Endothelial cell of umbilical vein (primary cell): ENCODE measurements at regions not wholly inside any gene's neighbourhood (a gene's known extent, or its start where the extent isn't known, plus 50 kb on each side); places are given as distances from the start of the nearest gene placed in this dataset.

ENCODE experiments used
- BruUV-seq: library from RNA; stranded (reverse); fragments of 400-500 nt; replicated peaks from 2 replicates; lab custom pipeline; 2021; lab: Mats Ljungman, UMichigan
- CTCF ChIA-PET: fragments of 300-600, 350-600 bp; sonication (Branson Sonifier 250); formaldehyde crosslinking; loops from one replicate; lab custom pipeline; 2021; ENCODE audit warnings: antibody characterized with exemption, inconsistent platforms; lab: Charles Lee
- POLR2A ChIA-PET: fragments of 300-600, 350-600 bp; sonication (Branson Sonifier 250); formaldehyde crosslinking; loops from one replicate; lab custom pipeline; 2021; ENCODE audit warnings: antibody characterized with exemption, inconsistent platforms; lab: Charles Lee
- DNase-seq: peaks from one replicate; pipeline ENCODE4 v3.0.0-alpha.2; 2011; ENCODE audit warnings: low read depth, low spot score
- FAIRE-seq: peaks from 2 replicates; lab custom pipeline; 2011; peaks lifted over from hg19 to GRCh38; lab: Jason Lieb, UNC
- H2AFZ ChIP-seq: 2 replicates; pipeline ENCODE4 v1.6.0; 2012; ENCODE audit warnings: low read depth, low read length, control low read depth, inconsistent platforms
- H3K27ac ChIP-seq: 2 replicates; pipeline ENCODE4 v1.5.1; 2011; ENCODE audit warnings: low read depth, mild to moderate bottlenecking, control low read depth, low read length, moderate library complexity; ENCODE audit not compliant: insufficient read depth
- H3K27me3 ChIP-seq, 2 experiments: 2 replicates each; pipeline versions ENCODE4 v1.6.0 to v1.6.1; 2011; ENCODE audit warnings: low read length in 2 of 2, mixed read lengths in 1 of 2; ENCODE audit not compliant: control insufficient read depth in 2 of 2, insufficient read depth in 2 of 2
- H3K36me3 ChIP-seq, 2 experiments: 2 replicates in 1 of 2; 3 replicates in 1 of 2; pipeline ENCODE4 v1.5.1; 2011; ENCODE audit warnings: low read length in 2 of 2, mild to moderate bottlenecking in 1 of 2, moderate library complexity in 1 of 2; ENCODE audit not compliant: control insufficient read depth in 2 of 2, insufficient read depth in 2 of 2; ENCODE audit errors: extremely low read depth in 1 of 2
- H3K4me1 ChIP-seq: 3 replicates; pipeline ENCODE4 v1.5.1; 2011; ENCODE audit warnings: mild to moderate bottlenecking, low read length; ENCODE audit not compliant: control insufficient read depth, insufficient read depth; ENCODE audit errors: extremely low read depth
- H3K4me2 ChIP-seq: 2 replicates; pipeline ENCODE4 v1.6.1; 2011; ENCODE audit warnings: low read length, control low read depth, mixed read lengths; ENCODE audit not compliant: insufficient read depth
- H3K4me3 ChIP-seq, 3 experiments: fragments of 200-600 bp in 1 of 3; sonication (generic), shearing (Covaris generic) in 1 of 3; replicated peaks in 1 of 3; 2 replicates each; pipeline ENCODE4 v1.5.1; 2011 to 2016; ENCODE audit warnings: control low read depth in 3 of 3, low read length in 3 of 3, mild to moderate bottlenecking in 2 of 3, inconsistent platforms in 1 of 3, low read depth in 1 of 3, moderate library complexity in 1 of 3; ENCODE audit not compliant: insufficient read depth in 1 of 3
- H3K79me2 ChIP-seq: 2 replicates; pipeline ENCODE4 v1.6.0; 2012; ENCODE audit warnings: low read length, inconsistent platforms; ENCODE audit not compliant: control insufficient read depth, insufficient read depth
- H3K9ac ChIP-seq: replicated peaks from 2 replicates; pipeline ENCODE3; 2011; ENCODE audit warnings: low read length, control low read depth; ENCODE audit not compliant: insufficient read depth; ENCODE audit errors: extremely low read depth
- H3K9me1 ChIP-seq: replicated peaks from 3 replicates; pipeline ENCODE4 v1.6.0; 2011; ENCODE audit warnings: mild to moderate bottlenecking, low read length; ENCODE audit not compliant: control insufficient read depth, insufficient read depth; ENCODE audit errors: extremely low read depth
- H3K9me3 ChIP-seq: replicated peaks from 2 replicates; pipeline ENCODE4 v1.5.1; 2012; ENCODE audit warnings: low read length, inconsistent platforms; ENCODE audit not compliant: control insufficient read depth, insufficient read depth
- H4K20me1 ChIP-seq: replicated peaks from 2 replicates; pipeline ENCODE3; 2011; ENCODE audit warnings: mild to moderate bottlenecking, low read length; ENCODE audit not compliant: control insufficient read depth, insufficient read depth; ENCODE audit errors: extremely low read depth
- EZH2 ChIP-seq: IDR thresholded peaks from 2 replicates; pipeline ENCODE4 v1.6.1; 2012; ENCODE audit warnings: borderline replicate concordance, low read depth, mild to moderate bottlenecking, moderate library complexity, low read length, inconsistent platforms; ENCODE audit not compliant: severe bottlenecking
- JUN ChIP-seq: IDR thresholded peaks from 2 replicates; pipeline ENCODE4 v1.6.1; 2011; ENCODE audit warnings: borderline replicate concordance, low read depth; ENCODE audit not compliant: insufficient read length, insufficient read depth
- MYC ChIP-seq: IDR thresholded peaks from one replicate; pipeline ENCODE4 v1.6.1; 2011; ENCODE audit warnings: mild to moderate bottlenecking, low read depth, low read length
- POLR2AphosphoS5 ChIP-seq: IDR thresholded peaks from 2 replicates; pipeline ENCODE4 v1.6.1; 2012; ENCODE audit warnings: low read depth, mild to moderate bottlenecking, control low read depth, low read length, moderate library complexity; ENCODE audit not compliant: insufficient read depth
- dilution Hi-C: fragments of 300-500 bp; cut with MboI; formaldehyde crosslinking; loops from one replicate; pipeline ENCODE4 v1.15.0; 2019; ENCODE audit warnings: low sequenced_read_pairs; ENCODE audit not compliant: extremely low pct_ligation_motif_present
- intact Hi-C: fragments of 100-400 bp; cut with micrococcal nuclease; formaldehyde crosslinking; loops from one replicate; pipeline ENCODE4 v1.10.0; 2022
- TF ChIP-seq, protein P1 (sequence below), 2 donors: IDR thresholded peaks; 1 replicate in 1 of 2; 2 replicates in 1 of 2; pipeline ENCODE4 v1.5.1; 2011; ENCODE audit warnings: low read length in 2 of 2, mild to moderate bottlenecking in 2 of 2, moderate library complexity in 2 of 2, control low read depth in 1 of 2, inconsistent platforms in 1 of 2, low read depth in 1 of 2; ENCODE audit not compliant: insufficient read depth in 1 of 2; ENCODE audit errors: extremely low read depth in 1 of 2
- TF ChIP-seq, protein P2 (sequence below): IDR thresholded peaks from 2 replicates; pipeline ENCODE4 v1.6.1; 2011; ENCODE audit not compliant: insufficient read depth, insufficient read length

DNA sequence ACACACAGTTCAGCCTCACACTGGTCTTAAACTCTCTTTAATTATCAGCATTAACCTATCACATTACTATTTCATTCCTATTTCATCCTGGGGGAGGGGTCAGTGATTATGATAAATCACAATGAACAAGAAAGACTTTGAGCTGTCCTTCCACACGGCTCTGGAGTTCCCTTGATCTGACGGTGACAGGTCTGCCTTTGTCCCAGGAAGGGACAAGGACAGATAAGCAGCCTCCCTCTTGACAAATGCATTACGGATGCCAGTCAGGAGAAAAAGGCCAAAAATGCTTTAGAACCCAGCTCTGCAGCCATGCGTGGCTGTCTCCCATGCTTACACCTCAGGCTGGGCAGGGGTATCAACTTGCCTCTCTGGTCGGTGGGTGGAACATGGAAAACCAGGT lies 281.7 kb downstream of the BCL11A start:
- no peak overlapping the region for H3K9ac ChIP-seq
- no peaks in the 10 kb centered on the region for H3K27me3 ChIP-seq
- FAIRE-seq = no peak
- no peak for DNase-seq
- TF ChIP-seq EZH2 (no peak), MYC (no peak), POLR2AphosphoS5 (no peak), JUN (no peak)
- TF ChIP-seq, protein P1, sequence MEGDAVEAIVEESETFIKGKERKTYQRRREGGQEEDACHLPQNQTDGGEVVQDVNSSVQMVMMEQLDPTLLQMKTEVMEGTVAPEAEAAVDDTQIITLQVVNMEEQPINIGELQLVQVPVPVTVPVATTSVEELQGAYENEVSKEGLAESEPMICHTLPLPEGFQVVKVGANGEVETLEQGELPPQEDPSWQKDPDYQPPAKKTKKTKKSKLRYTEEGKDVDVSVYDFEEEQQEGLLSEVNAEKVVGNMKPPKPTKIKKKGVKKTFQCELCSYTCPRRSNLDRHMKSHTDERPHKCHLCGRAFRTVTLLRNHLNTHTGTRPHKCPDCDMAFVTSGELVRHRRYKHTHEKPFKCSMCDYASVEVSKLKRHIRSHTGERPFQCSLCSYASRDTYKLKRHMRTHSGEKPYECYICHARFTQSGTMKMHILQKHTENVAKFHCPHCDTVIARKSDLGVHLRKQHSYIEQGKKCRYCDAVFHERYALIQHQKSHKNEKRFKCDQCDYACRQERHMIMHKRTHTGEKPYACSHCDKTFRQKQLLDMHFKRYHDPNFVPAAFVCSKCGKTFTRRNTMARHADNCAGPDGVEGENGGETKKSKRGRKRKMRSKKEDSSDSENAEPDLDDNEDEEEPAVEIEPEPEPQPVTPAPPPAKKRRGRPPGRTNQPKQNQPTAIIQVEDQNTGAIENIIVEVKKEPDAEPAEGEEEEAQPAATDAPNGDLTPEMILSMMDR (IDR thresholded peaks at IDR 0.05; ENCODE audit: extremely low read depth in 1 of 2, insufficient read depth in 1 of 2, low read depth in 1 of 2, low read length in 2 of 2) = no peak
- TF ChIP-seq, protein P2, sequence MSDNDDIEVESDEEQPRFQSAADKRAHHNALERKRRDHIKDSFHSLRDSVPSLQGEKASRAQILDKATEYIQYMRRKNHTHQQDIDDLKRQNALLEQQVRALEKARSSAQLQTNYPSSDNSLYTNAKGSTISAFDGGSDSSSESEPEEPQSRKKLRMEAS = no peak
- POLR2A ChIA-PET = no interaction called here
- H3K36me3 ChIP-seq = no peaks in the 10 kb centered on the region
- no peak overlapping the region for H2AFZ ChIP-seq
- no peaks in the 10 kb centered on the region for H4K20me1 ChIP-seq
- CTCF ChIA-PET = no interaction called here
- H3K4me1 ChIP-seq = no peaks in the 10 kb centered on the region
- H3K4me3 ChIP-seq = no peak overlapping the region
- no peak overlapping the region for H3K4me2 ChIP-seq
- intact Hi-C loops (no loop called here), dilution Hi-C loops (no loop called here)
- no peaks in the 10 kb centered on the region for H3K9me1 ChIP-seq
- no peak overlapping the region for H3K27ac ChIP-seq
- BruUV-seq = no TSS peak
- no peaks in the 10 kb centered on the region for H3K79me2 ChIP-seq
- H3K9me3 ChIP-seq = peaks cover 3% of the 10 kb centered on the region
